ENCODE measurements at regions not wholly inside any gene's neighbourhood (a gene's known extent, or its start where the extent isn't known, plus 50 kb on each side); places are given as distances from the start of the nearest gene placed in this dataset.

DNA sequence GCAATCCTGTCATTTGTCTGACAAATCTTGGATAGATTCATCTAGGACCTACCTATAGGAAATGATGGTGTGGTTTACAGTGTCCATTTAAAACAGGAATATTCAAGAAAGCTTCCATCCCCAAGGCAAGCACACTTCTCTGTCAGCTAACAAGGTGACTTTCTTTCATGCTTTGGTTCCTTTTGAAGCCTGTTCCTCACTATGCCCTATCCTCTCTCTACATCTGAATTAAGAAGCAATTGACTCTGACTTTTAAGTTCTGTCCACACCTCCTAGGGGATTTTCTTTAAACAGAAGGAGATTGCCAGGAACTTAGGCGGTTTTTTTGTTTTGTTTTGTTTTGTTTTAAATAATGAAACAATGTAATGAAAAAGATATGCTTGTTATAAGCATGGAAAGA is 1181.4 kb upstream of the TENM3 start:
- no peak for TF ChIP-seq POLR2A (IDR thresholded peaks at IDR 0.05)
- TF ChIP-seq, protein P1, sequence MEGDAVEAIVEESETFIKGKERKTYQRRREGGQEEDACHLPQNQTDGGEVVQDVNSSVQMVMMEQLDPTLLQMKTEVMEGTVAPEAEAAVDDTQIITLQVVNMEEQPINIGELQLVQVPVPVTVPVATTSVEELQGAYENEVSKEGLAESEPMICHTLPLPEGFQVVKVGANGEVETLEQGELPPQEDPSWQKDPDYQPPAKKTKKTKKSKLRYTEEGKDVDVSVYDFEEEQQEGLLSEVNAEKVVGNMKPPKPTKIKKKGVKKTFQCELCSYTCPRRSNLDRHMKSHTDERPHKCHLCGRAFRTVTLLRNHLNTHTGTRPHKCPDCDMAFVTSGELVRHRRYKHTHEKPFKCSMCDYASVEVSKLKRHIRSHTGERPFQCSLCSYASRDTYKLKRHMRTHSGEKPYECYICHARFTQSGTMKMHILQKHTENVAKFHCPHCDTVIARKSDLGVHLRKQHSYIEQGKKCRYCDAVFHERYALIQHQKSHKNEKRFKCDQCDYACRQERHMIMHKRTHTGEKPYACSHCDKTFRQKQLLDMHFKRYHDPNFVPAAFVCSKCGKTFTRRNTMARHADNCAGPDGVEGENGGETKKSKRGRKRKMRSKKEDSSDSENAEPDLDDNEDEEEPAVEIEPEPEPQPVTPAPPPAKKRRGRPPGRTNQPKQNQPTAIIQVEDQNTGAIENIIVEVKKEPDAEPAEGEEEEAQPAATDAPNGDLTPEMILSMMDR (IDR thresholded peaks at IDR 0.05 in 8 of 11, conservative IDR thresholded peaks at IDR 0.05 in 3 of 11), result no peak
- no peak for TF ChIP-seq POLR2AphosphoS5 (IDR thresholded peaks at IDR 0.05)
